IMR-90 (cell line): ENCODE measurements at regions not wholly inside any gene's neighbourhood (a gene's known extent, or its start where the extent isn't known, plus 50 kb on each side); places are given as distances from the start of the nearest gene placed in this dataset.

Experiments
- ATAC-seq: fragments of 200-7000 bp; cut with Tn5 transposase; 2 replicates; pipeline ENCODE4 v1.9.1; 2020; ENCODE audit warnings: low read depth, mild to moderate bottlenecking, moderate library complexity
- BruUV-seq: library from RNA; stranded (reverse); fragments of 400-500 nt; replicated peaks from 2 replicates; lab custom pipeline; 2021; lab: Mats Ljungman, UMichigan
- CTCF ChIA-PET: fragments of 300-600 bp; formaldehyde crosslinking; extraction: SDS; loops from one replicate; lab custom pipeline; 2021; ENCODE audit warnings: antibody characterized with exemption; lab: Yijun Ruan, JAX
- POLR2A ChIA-PET: fragments of 300-600 bp; sonication (Branson Sonifier 250); formaldehyde crosslinking; loops from one replicate; lab custom pipeline; 2022; ENCODE audit warnings: antibody characterized with exemption; ENCODE audit not compliant: unreplicated experiment; lab: Charles Lee
- DNase-seq: peaks from one replicate; pipeline ENCODE4 v3.0.0; 2013
- H2AFZ ChIP-seq: replicated peaks from 2 replicates; pipeline ENCODE3; 2013; ENCODE audit warnings: low read length, mild to moderate bottlenecking; ENCODE audit not compliant: poor library complexity
- H2AK5ac ChIP-seq: 2 replicates; pipeline ENCODE4 v1.6.1; 2013; ENCODE audit warnings: low read depth, low read length, inconsistent platforms
- H2AK9ac ChIP-seq: replicated peaks from 2 replicates; pipeline ENCODE3; 2013; ENCODE audit warnings: mild to moderate bottlenecking, low read depth, low read length, moderate library complexity; ENCODE audit not compliant: poor library complexity
- H2BK120ac ChIP-seq: 2 replicates; pipeline ENCODE4 v1.6.1; 2013; ENCODE audit warnings: low read depth, low read length, inconsistent platforms
- H2BK15ac ChIP-seq: 3 replicates; pipeline ENCODE4 v1.6.1; 2013; ENCODE audit warnings: low read depth, low read length, inconsistent platforms
- H2BK20ac ChIP-seq: 2 replicates; pipeline ENCODE4 v1.6.1; 2013; ENCODE audit warnings: low read depth, mild to moderate bottlenecking, inconsistent platforms, low read length, moderate library complexity
- H2BK5ac ChIP-seq: 2 replicates; pipeline ENCODE4 v1.6.1; 2013; ENCODE audit warnings: mild to moderate bottlenecking, low read depth, low read length, inconsistent platforms; ENCODE audit not compliant: poor library complexity, severe bottlenecking
- H3K14ac ChIP-seq: replicated peaks from 2 replicates; pipeline ENCODE4 v1.6.1; 2013; ENCODE audit warnings: low read depth, low read length, inconsistent platforms
- H3K18ac ChIP-seq: 2 replicates; pipeline ENCODE4 v1.6.1; 2013; ENCODE audit warnings: low read depth, low read length, control low read depth
- H3K23ac ChIP-seq: 2 replicates; pipeline ENCODE4 v1.6.1; 2013; ENCODE audit warnings: low read depth, low read length, inconsistent platforms
- H3K27ac ChIP-seq: 2 replicates; pipeline ENCODE4 v1.5.1; 2013; ENCODE audit warnings: mild to moderate bottlenecking, control low read depth, low read length; ENCODE audit not compliant: insufficient read depth
- H3K27me3 ChIP-seq: 2 replicates; pipeline ENCODE4 v1.6.1; 2013; ENCODE audit warnings: low read length; ENCODE audit not compliant: control insufficient read depth, insufficient read depth
- H3K36me3 ChIP-seq: 2 replicates; pipeline ENCODE4 v1.6.1; 2013; ENCODE audit warnings: low read length, mixed read lengths; ENCODE audit not compliant: control insufficient read depth, insufficient read depth
- H3K4ac ChIP-seq: 2 replicates; pipeline ENCODE4 v1.6.1; 2013; ENCODE audit warnings: low read depth, low read length, inconsistent platforms
- H3K4me1 ChIP-seq: 2 replicates; pipeline ENCODE4 v1.6.1; 2013; ENCODE audit warnings: low read length, mixed read lengths; ENCODE audit not compliant: control insufficient read depth, insufficient read depth
- H3K4me2 ChIP-seq: 2 replicates; pipeline ENCODE4 v1.6.1; 2013; ENCODE audit warnings: low read depth, mild to moderate bottlenecking, control low read depth, low read length, moderate library complexity
- H3K4me3 ChIP-seq: 2 replicates; pipeline ENCODE4 v1.5.1; 2013; ENCODE audit warnings: low read depth, mild to moderate bottlenecking, control low read depth, low read length, moderate library complexity; ENCODE audit not compliant: insufficient read depth
- H3K56ac ChIP-seq: 2 replicates; pipeline ENCODE4 v1.6.1; 2013; ENCODE audit warnings: low read length, inconsistent platforms; ENCODE audit not compliant: insufficient read depth; ENCODE audit errors: extremely low read depth
- H3K79me1 ChIP-seq, 2 experiments: 2 replicates each; pipeline ENCODE4 v1.6.1; 2013; ENCODE audit warnings: low read length in 2 of 2, inconsistent platforms in 1 of 2, low read depth in 1 of 2
- H3K9ac ChIP-seq: 2 replicates; pipeline ENCODE4 v1.6.1; 2013; ENCODE audit warnings: low read depth, low read length, control low read depth
- H3K9me1 ChIP-seq: 2 replicates; pipeline ENCODE4 v1.6.1; 2013; ENCODE audit warnings: low read length, inconsistent platforms; ENCODE audit not compliant: insufficient read depth
- H3K9me3 ChIP-seq: 2 replicates; pipeline ENCODE4 v1.6.1; 2013; ENCODE audit warnings: low read length; ENCODE audit not compliant: control insufficient read depth, insufficient read depth
- H4K20me1 ChIP-seq: 2 replicates; pipeline ENCODE4 v1.6.1; 2013; ENCODE audit warnings: low read length, inconsistent platforms; ENCODE audit not compliant: insufficient read depth
- H4K5ac ChIP-seq: 2 replicates; pipeline ENCODE4 v1.6.1; 2013; ENCODE audit warnings: mild to moderate bottlenecking, low read depth, low read length, control low read depth
- H4K8ac ChIP-seq, 2 experiments: 2 replicates each; pipeline ENCODE4 v1.6.1; 2013; ENCODE audit warnings: low read depth in 2 of 2, low read length in 2 of 2, control low read depth in 1 of 2, inconsistent platforms in 1 of 2
- H4K91ac ChIP-seq: 2 replicates; pipeline ENCODE4 v1.6.1; 2013; ENCODE audit warnings: low read depth, low read length, inconsistent platforms; ENCODE audit not compliant: insufficient read depth
- CHD1 ChIP-seq: IDR thresholded peaks from 2 replicates; pipeline ENCODE4 v1.6.1; 2012; ENCODE audit warnings: low read depth, low read length, improper control_type of control experiment
- CTCF ChIP-seq: conservative IDR thresholded peaks from 2 replicates; pipeline ENCODE4 v1.5.1; 2012; ENCODE audit warnings: mild to moderate bottlenecking, low read depth, low read length, improper control_type of control experiment
- ELK1 ChIP-seq: fragments of 150-350 bp; IDR thresholded peaks from 2 replicates; pipeline ENCODE4 v1.6.1; 2016; ENCODE audit warnings: low read depth, mild to moderate bottlenecking, low read length, moderate library complexity, borderline replicate concordance
- WGBS, 2 experiments: methylation state at CpG; one replicate each; pipeline versions ENCODE4 v1.1.5 to v1.1.7; 2013; ENCODE audit warnings: missing lambda C conversion rate in 2 of 2; ENCODE audit not compliant: insufficient read length in 1 of 2; ENCODE audit errors: extremely low coverage in 2 of 2; 5-methylcytosine and 5-hydroxymethylcytosine counted together
- dilution Hi-C: fragments of 300-500 bp; cut with HindIII; formaldehyde crosslinking; loops from one replicate; pipeline ENCODE4 v1.14.3; 2018; ENCODE audit warnings: low sequenced_read_pairs; ENCODE audit not compliant: unreplicated experiment
- in situ Hi-C: fragments of 300-500 bp; cut with MboI; formaldehyde crosslinking; loops from 3 replicates; pipeline ENCODE4 v1.14.3; 2019; ENCODE audit warnings: low sequenced_read_pairs, inconsistent platforms, mixed read lengths
- intact Hi-C: fragments of 100-400 bp; cut with micrococcal nuclease; formaldehyde crosslinking; loops from 2 replicates; pipeline ENCODE4 v1.10.0; 2022

- Histone ChIP-seq H3K9ac (no peak overlapping the region), H3K27ac (no peak overlapping the region), H3K18ac (no peak overlapping the region), H3K27me3 (no peaks in the 10 kb centered on the region), H3K14ac (no peak overlapping the region), H2BK20ac (no peak overlapping the region), H2BK5ac (no peak overlapping the region), H2AK5ac (no peak overlapping the region), H3K9me3 (no peaks in the 10 kb centered on the region), H3K4me1 (no peaks in the 10 kb centered on the region), H4K8ac (no peak overlapping the region), H3K4me3 (no peak overlapping the region), H2AK9ac (no peak overlapping the region), H3K4me2 (no peak overlapping the region), H2BK15ac (no peak overlapping the region), H3K4ac (no peak overlapping the region), H2BK120ac (no peak overlapping the region), H4K5ac (no peak overlapping the region), H3K9me1 (no peaks in the 10 kb centered on the region), H4K91ac (no peak overlapping the region), H3K23ac (no peak overlapping the region), H2AFZ (no peak overlapping the region), H3K36me3 (no peaks in the 10 kb centered on the region), H4K20me1 (no peaks in the 10 kb centered on the region), H3K79me1 (no peaks in the 10 kb centered on the region), H3K56ac (no peak overlapping the region)
- no TSS peak for BruUV-seq
- TF ChIP-seq CHD1 (no peak), ELK1 (no peak), CTCF (no peak)
- ATAC-seq: no peak
- no peak for DNase-seq
- in situ Hi-C loops: no loop called here
- ChIA-PET CTCF (no interaction called here), POLR2A (no interaction called here)
- WGBS, 2 experiments: no CpG with 5 or more reads among the region's 2 CpGs
- dilution Hi-C loops: no loop called here
- intact Hi-C loops: loop anchor here (10.0 kb wide), 1 partner anchor 758 kb away; no protein-coding TSS in a partner anchor
Measured at GRCh38 chr3:110492876-110493275, 578.7 kb upstream of the NECTIN3 start.
